Erythroblast (primary cell): ENCODE measurements at regions not wholly inside any gene's neighbourhood (a gene's known extent, or its start where the extent isn't known, plus 50 kb on each side); places are given as distances from the start of the nearest gene placed in this dataset.

ENCODE experiments used
- GATA1 ChIP-seq: IDR thresholded peaks from 2 replicates; pipeline ENCODE4 v1.6.1; 2011; ENCODE audit warnings: low read depth, mild to moderate bottlenecking, control low read depth, low read length, moderate library complexity
- POLR2A ChIP-seq: IDR thresholded peaks from 2 replicates; pipeline ENCODE4 v1.6.1; 2011; ENCODE audit warnings: mild to moderate bottlenecking, low read length

DNA sequence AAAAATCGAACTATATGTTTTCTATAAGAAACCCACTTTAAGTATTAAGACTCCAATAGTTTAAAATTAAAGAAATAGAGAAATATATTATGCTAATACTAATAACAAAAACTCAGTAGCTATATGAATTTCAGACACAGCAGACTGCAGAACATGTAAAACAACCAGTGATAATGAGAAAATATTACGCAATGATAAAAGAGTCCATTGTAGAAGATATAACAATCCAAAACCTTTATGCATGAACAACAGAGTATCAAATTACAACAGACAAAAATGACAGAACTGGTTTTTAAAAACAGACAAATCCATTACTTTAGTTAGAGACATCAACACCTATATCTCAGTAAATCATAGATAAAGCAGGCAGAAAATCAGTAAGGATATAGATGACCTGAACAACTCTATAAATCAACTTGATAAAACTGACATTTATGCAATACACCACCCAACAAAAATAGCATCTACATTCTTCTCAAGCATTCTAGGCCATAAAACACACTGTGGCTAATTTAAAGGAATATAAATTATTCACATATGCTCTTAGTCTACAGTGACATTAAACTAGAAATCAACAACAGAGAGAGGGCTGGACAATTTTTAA is 669.5 kb upstream of the GHITM start:
- TF ChIP-seq POLR2A (no peak), GATA1 (no peak)
